Esophagus (tissue), 2 donors: ENCODE measurements at regions not wholly inside any gene's neighbourhood (a gene's known extent, or its start where the extent isn't known, plus 50 kb on each side); places are given as distances from the start of the nearest gene placed in this dataset.
"Not testable (repeated sequence)": the region's sequence is repeated elsewhere in the genome, so short reads cannot be mapped to it uniquely, and the experiment has no call there.

ENCODE experiments used
- H3K27ac ChIP-seq, 2 donors: one replicate each; pipeline ENCODE4 v1.5.1; 2013; ENCODE audit warnings: low read depth in 2 of 2, mild to moderate bottlenecking in 2 of 2, inconsistent platforms in 1 of 2, low read length in 1 of 2, moderate library complexity in 1 of 2
- H3K27me3 ChIP-seq, 2 donors: one replicate each; pipeline ENCODE4 v1.6.1; 2013; ENCODE audit warnings: low read length in 2 of 2, control low read depth in 1 of 2, mild to moderate bottlenecking in 1 of 2; ENCODE audit not compliant: insufficient read depth in 2 of 2, control insufficient read depth in 1 of 2
- H3K36me3 ChIP-seq, 2 donors: one replicate each; pipeline ENCODE4 v1.6.1; 2013; ENCODE audit warnings: low read length in 1 of 2; ENCODE audit not compliant: control insufficient read depth in 2 of 2, insufficient read depth in 2 of 2
- H3K4me1 ChIP-seq, 2 donors: one replicate each; pipeline ENCODE4 v1.6.1; 2013; ENCODE audit warnings: low read length in 1 of 2; ENCODE audit not compliant: control insufficient read depth in 2 of 2, insufficient read depth in 2 of 2
- H3K4me3 ChIP-seq, 2 donors: one replicate each; pipeline ENCODE4 v1.5.1; 2013; ENCODE audit warnings: low read length in 2 of 2, mild to moderate bottlenecking in 2 of 2, low read depth in 1 of 2, moderate library complexity in 1 of 2
- H3K9me3 ChIP-seq, 2 donors: one replicate each; pipeline ENCODE4 v1.6.1; 2013; ENCODE audit warnings: mild to moderate bottlenecking in 2 of 2, low read depth in 1 of 2, low read length in 1 of 2, moderate library complexity in 1 of 2; ENCODE audit not compliant: control insufficient read depth in 2 of 2, insufficient read depth in 1 of 2
- WGBS, 2 donors: extraction: QIAGEN DNeasy Blood & Tissue Kit; methylation state at CpG; one replicate each; pipeline ENCODE4 v1.1.7; 2013; 5-methylcytosine and 5-hydroxymethylcytosine counted together
- donor health status: healthy with polysubstance abuse.
- donor health status: Bipolar disorder and iron deficiency.

- H3K27me3 ChIP-seq = peaks cover 0 to 5% of the 10 kb centered on the region in 2 donors
- peaks cover 2% of the 10 kb centered on the region in 2 donors for H3K4me1 ChIP-seq
- H3K36me3 ChIP-seq = no peaks in the 10 kb centered on the region
- WGBS, 2 donors = 93 to 94% methylated on average over 8 of the region's 8 CpGs
- no peak overlapping the region for H3K4me3 ChIP-seq
- no peak overlapping the region for H3K27ac ChIP-seq
- H3K9me3 ChIP-seq = peaks cover 0 to 1% of the 10 kb centered on the region in 2 donors
Observed at GRCh38 chr2:133888107-133888506, 319.8 kb upstream of the NCKAP5 start.

- H3K27me3 ChIP-seq = peaks cover 0 to 5% of the 10 kb centered on the region in 2 donors
- no peak overlapping the region for H3K4me3 ChIP-seq
- WGBS, 2 donors = 80 to 83% methylated on average over 8 of the region's 8 CpGs
- no peak overlapping the region for H3K27ac ChIP-seq
- H3K4me1 ChIP-seq = peaks cover 2% of the 10 kb centered on the region in 2 donors
- no peaks in the 10 kb centered on the region for H3K36me3 ChIP-seq
- peaks cover 0 to 2% of the 10 kb centered on the region in 2 donors for H3K9me3 ChIP-seq
Observed at GRCh38 chr2:133888621-133889219, 320.5 kb upstream of the NCKAP5 start.

- Histone ChIP-seq H3K36me3 (no peaks in the 10 kb centered on the region), H3K4me3 (no peak overlapping the region), H3K9me3 (peaks cover 0 to 8% of the 10 kb centered on the region in 2 donors), H3K27me3 (peaks cover 0 to 5% of the 10 kb centered on the region in 2 donors), H3K27ac (no peak overlapping the region), H3K4me1 (no peaks in the 10 kb centered on the region)
- WGBS, 2 donors = 71 to 83% methylated on average over 8 of the region's 8 CpGs
Observed at GRCh38 chr2:133892352-133892913, 324.2 kb upstream of the NCKAP5 start.

- peaks cover 0 to 8% of the 10 kb centered on the region in 2 donors for H3K9me3 ChIP-seq
- H3K4me3 ChIP-seq = no peak overlapping the region
- no peaks in the 10 kb centered on the region for H3K4me1 ChIP-seq
- H3K36me3 ChIP-seq = no peaks in the 10 kb centered on the region
- H3K27me3 ChIP-seq = peaks cover 0 to 5% of the 10 kb centered on the region in 2 donors
- 87 to 94% methylated on average over 9 of the region's 9 CpGs for WGBS, 2 donors
- H3K27ac ChIP-seq = no peak overlapping the region
Observed at GRCh38 chr2:133894429-133894828, 326.2 kb upstream of the NCKAP5 start.

GRCh38 chr2:133897838-133898237 lies 329.6 kb upstream of the NCKAP5 start:
- not testable (repeated sequence) for H3K4me3 ChIP-seq, H3K4me1 ChIP-seq
- WGBS, 2 donors = 68 to 80% methylated on average over 4 of the region's 4 CpGs

GRCh38 chr2:133900909-133901308 lies 332.6 kb upstream of the NCKAP5 start:
- no peak overlapping the region for H3K27ac ChIP-seq
- H3K9me3 ChIP-seq = no peaks in the 10 kb centered on the region
- H3K27me3 ChIP-seq = no peaks in the 10 kb centered on the region
- 41 to 55% methylated on average over 3 of the region's 3 CpGs for WGBS, 2 donors
- no peak overlapping the region for H3K4me3 ChIP-seq
- H3K36me3 ChIP-seq = no peaks in the 10 kb centered on the region
- H3K4me1 ChIP-seq = no peaks in the 10 kb centered on the region

More at GRCh38 chr2:133897838-133898237, 329.6 kb upstream of the NCKAP5 start:
- H3K27ac ChIP-seq, H3K27me3 ChIP-seq, H3K36me3 ChIP-seq, H3K9me3 ChIP-seq: not testable (repeated sequence)

GRCh38 chr2:133906396-133906795 lies 338.1 kb upstream of the NCKAP5 start:
- Histone ChIP-seq H3K4me3 (no peak overlapping the region), H3K4me1 (no peaks in the 10 kb centered on the region), H3K36me3 (no peaks in the 10 kb centered on the region), H3K27ac (no peak overlapping the region), H3K9me3 (no peaks in the 10 kb centered on the region), H3K27me3 (peaks cover 0 to 4% of the 10 kb centered on the region in 2 donors)

GRCh38 chr2:133906926-133907325 lies 338.7 kb upstream of the NCKAP5 start:
- H3K27me3 ChIP-seq = peaks cover 0 to 4% of the 10 kb centered on the region in 2 donors
- no peaks in the 10 kb centered on the region for H3K36me3 ChIP-seq
- no peaks in the 10 kb centered on the region for H3K9me3 ChIP-seq
- H3K27ac ChIP-seq = no peak overlapping the region
- H3K4me3 ChIP-seq = no peak overlapping the region
- H3K4me1 ChIP-seq = no peaks in the 10 kb centered on the region

GRCh38 chr2:133908171-133908570 lies 339.9 kb upstream of the NCKAP5 start:
- no peaks in the 10 kb centered on the region for H3K36me3 ChIP-seq
- H3K4me1 ChIP-seq = no peaks in the 10 kb centered on the region
- no peak overlapping the region for H3K4me3 ChIP-seq
- peaks cover 0 to 4% of the 10 kb centered on the region in 2 donors for H3K27me3 ChIP-seq
- no peaks in the 10 kb centered on the region for H3K9me3 ChIP-seq
- no peak overlapping the region for H3K27ac ChIP-seq

- Histone ChIP-seq H3K4me1 (no peaks in the 10 kb centered on the region), H3K36me3 (no peaks in the 10 kb centered on the region), H3K9me3 (no peaks in the 10 kb centered on the region), H3K27ac (no peak overlapping the region), H3K4me3 (no peak overlapping the region), H3K27me3 (peaks cover 0 to 2% of the 10 kb centered on the region in 2 donors)
- 57 to 67% methylated on average over 1 of the region's 1 CpG for WGBS, 2 donors
Observed at GRCh38 chr2:133918141-133918540, 335.7 kb upstream of the MGAT5 start.
